Stimulated activated CD4-positive, alpha-beta T cell treated with anti-CD3 and anti-CD28 coated beads, Interleukin-15, amount 100 ng/mL, for 48 hours (primary cell): ENCODE measurements at regions not wholly inside any gene's neighbourhood (a gene's known extent, or its start where the extent isn't known, plus 50 kb on each side); places are given as distances from the start of the nearest gene placed in this dataset.

Experiments
- DNase-seq, 2 donors: peaks; one replicate each; pipeline ENCODE4 v3.0.0-alpha.2; 2020; ENCODE audit warnings: low read depth in 2 of 2

DNA sequence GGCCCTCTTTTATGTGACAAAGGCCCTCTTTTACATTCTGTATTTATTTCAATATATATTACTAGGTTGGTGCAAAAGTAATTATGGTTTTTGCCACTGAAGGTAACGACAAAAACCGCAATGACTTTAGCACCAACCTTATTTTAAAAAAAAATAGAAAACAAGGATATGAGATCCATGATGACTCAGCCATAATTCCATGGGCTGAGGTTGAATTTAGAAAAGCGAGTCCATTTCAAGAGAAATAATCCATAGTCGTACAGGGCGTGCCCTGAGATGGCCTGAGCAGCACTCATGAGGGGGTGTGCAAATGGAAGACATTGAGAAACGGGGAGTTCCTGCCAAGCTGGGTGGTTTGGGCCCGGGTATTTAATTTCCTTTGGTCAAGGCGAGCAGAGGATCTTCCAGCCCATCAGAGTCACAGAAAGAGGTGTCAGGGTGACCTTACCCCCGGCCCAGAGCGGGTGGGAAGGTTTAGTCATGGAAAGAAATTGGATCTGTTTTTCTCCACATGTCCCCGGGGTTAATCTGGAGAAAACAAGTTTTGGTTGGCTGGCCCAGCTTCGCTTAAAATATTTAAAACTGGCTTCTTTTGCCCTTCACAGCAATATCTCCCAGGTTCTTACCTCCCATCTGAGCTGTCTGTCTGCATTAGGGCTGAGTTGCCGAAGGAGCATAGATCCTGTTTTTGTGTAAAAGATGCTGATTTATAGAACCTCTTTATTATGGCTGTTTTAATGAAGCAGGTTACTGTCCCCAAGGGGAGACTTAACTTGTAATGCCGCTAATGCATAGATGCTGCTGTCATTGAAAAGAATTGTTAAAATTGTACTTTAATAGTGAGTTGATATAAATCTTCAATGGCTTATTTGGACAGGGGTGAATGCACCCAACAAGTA is 255.6 kb downstream of the PREX1 start:
- DNase-seq, result no peak

DNA sequence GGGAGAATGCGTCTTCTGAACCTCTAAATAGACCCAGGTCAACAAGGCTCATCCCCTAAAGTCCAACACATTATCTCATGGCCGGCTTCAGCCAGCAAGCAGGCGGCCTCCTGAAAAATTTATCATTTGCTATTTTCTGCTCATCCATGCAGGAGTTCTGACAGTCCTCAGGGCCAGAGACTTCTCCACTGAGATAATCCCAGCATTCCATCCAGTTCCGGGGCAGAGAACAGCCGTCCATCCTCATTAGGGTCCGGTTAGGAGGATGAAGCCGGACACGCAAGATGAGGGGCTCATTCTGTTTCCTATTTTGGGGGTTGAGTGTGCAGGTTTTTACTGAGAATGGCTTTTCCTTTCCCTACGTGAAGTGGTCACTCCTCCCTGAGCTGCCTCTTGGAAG is 258.1 kb downstream of the PREX1 start:
- DNase-seq, result no peak

DNA sequence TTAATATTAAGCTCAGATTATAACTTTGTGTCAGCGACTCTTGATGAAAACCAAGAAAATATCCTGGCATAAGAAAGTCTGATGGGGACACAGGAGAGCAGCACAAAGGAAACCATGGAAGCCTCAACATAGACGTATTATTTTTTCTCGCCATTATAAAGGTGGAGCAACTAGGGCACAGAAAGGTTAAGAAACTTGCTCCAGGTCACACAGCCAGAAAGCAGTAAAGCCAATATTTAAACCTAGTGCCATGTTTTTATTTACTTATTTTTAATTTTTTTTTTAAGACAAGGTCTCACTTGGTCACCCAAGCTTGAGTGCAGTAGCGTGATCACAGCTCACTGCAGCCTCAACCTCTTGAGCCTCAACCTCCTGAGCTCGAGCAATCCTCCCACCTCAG is 259.3 kb downstream of the PREX1 start:
- no peak for DNase-seq

DNA sequence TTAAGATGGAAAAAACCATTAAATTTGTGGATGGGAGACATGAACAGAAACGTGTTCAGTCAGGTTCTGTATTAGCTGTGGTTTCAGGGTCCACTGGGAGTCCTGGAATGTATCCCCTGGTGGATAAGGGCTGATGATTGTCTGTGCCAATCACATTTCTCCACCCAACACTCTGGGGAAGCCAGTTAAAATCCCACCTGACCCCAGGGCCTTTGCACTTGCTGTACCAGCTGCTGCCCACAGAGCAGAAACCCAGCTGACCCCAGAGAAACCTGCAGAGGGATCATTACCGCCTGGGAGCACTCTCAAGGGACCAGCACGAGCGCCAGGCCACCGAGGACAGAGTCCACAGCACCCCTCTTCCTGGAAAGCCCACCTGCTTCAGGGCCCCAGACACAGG is 260.7 kb downstream of the PREX1 start:
- no peak for DNase-seq

DNA sequence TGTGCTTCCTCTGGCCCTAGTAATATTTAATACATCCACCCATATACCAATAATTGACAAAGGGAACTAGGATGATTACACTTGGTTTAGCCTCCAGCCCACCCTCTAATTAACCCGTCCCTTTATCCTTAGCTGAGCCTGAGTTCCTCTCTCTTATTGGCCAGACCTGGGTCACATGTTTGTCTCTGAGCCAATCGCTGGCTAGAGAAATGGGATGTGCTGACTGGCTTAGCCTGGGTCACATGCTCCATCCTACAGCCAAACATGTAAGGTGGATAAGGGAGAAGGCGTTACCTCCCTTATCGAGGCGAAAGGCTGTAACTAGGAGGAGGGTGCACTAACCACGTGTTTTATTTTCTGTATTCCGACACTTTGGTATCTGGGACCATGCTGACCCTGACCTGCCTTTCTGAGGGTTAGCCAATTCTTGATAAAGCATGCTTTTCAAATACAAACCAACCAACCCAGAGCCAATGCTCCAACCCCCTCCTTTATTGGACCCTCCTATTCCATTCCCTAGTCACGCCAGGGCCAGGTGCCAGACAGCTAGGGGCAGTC is 262.7 kb downstream of the PREX1 start:
- no peak for DNase-seq

DNA sequence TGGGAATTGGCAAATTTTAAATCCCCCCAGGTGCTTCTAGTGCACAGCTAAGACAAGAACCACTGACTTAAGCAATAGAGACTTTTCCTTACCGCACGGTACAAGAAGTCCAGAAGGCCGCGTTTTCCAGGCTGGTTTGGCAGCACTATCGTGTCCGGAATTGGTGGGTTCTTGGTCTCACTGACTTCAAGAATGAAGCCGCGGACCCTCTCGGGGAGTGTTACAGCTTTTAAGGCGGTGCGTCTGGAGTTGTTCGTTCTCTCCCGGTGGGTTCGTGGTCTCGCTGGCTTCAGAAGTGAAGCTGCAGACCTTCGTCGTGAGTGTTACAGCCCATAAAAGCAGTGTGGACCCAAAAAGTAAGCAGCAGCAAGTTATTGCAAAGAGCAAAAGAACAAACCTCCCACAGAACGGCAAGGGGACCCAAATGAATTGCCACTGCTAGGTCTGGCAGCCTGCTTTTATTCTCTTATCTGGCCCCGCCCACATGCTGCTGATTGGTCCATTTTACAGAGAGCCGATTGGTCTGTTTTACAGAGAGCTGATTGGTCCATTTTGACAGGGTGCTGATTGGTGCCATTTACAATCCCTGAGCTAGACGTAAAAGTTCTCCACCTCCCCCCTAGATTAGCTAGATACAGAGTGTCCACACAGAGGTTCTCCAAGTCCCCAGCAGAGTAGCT is 264.5 kb downstream of the PREX1 start:
- DNase-seq, result no peak

DNA sequence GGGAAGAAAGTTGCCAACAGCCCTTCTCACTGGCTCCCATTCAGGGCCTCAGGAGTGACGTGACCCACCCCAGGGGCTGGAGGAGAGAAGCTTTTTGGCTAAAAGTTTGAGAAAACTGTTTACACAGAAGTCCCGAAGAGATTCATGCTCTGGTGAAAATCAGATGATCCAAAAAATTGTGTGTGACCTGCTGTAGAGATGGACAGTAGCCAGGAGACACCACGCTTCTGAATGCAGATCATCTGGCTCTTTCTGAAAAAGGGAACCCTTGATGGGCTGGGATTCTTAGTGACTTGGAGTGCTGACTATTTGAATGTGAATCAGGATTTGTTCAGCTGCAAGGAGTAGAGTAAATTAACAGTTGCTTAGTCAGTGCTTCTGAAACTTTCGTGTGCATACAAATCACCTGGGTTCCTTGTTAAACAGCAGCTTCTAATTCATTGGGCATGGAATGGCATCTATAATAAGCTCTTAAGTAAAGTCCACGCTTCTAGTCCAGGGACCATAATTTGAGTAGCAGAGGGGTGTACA is 265.1 kb downstream of the PREX1 start:
- DNase-seq, result no peak

DNA sequence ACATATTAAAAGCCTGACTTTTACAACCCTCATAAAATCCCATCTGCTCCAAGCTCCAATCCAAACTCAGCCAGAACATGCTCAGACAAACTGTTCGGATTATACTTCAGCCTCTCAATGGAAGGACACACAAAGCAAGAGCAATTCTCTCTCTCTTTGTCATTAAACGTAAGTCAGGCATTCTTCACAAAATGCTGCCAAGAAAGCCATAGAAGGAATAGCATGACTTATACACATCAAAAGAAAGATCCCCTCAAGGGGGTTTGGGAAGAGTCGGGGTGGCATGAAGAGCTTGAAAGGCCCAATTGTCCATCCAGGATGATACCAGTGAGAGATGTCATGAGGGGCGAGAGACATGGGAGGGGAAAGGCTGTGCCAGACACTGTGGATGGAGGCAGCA is 268.9 kb downstream of the PREX1 start:
- DNase-seq, result no peak

DNA sequence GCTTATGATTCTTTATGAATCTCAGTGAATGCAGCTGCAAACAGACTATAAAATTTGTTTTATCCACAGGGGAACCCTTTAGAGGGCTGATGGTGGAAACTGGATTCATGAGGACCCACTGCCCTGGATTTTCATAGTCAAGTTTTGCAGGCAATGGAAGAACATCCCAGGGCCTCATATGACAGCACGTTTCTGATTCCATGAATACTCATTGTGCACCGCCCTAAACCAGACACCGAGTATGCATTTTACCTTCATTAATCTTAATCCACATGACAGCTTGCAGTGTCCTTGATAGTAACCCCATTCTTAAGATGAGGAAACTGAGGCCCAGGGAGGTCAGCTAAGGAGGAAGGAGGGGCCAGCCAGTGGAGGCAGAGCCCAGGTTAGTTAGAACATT is 270.4 kb downstream of the PREX1 start:
- DNase-seq, result no peak

DNA sequence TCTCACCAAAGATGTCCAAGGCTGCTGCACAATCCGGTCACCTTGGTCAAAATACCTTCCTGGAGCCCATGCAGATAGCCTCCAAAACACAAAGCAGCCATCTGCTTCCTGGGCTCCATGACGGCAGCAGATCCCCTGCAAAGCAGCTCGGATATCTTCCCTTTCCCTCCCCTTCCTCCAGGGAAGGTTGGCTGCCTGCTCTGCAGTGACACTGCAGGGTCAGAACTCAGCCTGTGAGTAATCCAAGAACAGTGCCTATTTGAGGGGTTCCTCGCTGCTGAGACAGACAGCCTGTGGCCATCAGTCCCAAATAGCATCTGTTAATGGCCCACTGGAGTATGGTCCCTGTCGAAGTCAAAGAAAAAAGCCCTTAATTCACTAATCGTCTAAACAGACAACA is 270.8 kb downstream of the PREX1 start:
- no peak for DNase-seq

DNA sequence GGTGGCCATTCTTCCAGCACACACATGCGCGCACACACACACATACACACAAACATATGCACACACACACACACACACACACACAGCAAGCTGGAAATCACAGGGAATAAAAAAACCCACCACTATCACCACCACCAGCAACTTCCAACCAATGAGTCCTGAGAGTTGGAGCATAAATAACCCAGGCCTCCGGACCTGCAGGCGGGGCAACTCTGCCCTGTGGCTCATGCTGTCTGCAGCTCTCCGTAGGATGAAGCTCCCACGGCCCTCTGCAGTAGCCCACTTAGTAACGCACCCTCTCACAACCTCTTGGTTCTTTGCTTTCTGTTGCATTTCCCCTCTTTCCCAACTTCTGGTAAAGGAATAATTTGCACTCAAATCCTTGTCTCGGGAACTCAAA is 275.2 kb downstream of the PREX1 start:
- DNase-seq, result no peak

DNA sequence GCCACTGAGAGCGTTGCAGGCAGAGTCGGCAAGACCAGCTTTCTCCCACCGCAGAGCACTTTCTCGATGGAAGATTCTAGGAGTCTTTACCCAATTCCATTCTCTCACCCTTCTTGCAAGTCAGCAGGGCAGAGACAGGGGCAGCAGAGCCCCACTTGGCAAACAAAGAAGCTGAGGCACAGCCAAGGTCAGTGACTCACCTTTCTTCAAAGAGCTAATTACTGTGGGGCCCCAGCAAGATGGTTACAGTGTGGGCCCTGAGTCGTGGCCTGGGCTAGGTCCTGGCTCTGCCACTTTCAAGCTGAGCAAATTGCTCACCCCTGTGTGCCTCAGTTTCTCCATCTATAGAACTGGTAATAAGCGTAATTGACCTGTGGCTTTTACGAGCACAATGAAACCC is 277.0 kb downstream of the PREX1 start:
- DNase-seq, result no peak

DNA sequence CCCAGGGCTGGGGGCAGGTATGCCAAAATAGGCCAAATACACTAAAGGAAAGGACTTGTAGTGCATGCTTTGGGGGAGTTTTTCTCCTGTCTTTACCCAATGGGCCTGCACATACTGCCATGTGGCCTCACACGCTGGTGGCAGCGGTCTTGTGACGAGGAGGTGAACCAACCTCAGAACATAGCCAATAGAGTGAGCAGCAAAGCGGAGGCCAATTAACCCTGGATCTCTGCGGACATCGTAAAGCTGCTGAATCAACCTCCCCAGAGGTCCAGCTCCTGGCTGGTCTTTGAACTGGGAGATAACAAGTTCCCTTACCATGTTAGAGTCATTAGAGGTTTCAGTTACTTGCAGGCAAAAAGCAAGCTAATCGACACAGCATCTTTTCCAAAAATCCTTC is 280.1 kb downstream of the PREX1 start:
- DNase-seq, result no peak

DNA sequence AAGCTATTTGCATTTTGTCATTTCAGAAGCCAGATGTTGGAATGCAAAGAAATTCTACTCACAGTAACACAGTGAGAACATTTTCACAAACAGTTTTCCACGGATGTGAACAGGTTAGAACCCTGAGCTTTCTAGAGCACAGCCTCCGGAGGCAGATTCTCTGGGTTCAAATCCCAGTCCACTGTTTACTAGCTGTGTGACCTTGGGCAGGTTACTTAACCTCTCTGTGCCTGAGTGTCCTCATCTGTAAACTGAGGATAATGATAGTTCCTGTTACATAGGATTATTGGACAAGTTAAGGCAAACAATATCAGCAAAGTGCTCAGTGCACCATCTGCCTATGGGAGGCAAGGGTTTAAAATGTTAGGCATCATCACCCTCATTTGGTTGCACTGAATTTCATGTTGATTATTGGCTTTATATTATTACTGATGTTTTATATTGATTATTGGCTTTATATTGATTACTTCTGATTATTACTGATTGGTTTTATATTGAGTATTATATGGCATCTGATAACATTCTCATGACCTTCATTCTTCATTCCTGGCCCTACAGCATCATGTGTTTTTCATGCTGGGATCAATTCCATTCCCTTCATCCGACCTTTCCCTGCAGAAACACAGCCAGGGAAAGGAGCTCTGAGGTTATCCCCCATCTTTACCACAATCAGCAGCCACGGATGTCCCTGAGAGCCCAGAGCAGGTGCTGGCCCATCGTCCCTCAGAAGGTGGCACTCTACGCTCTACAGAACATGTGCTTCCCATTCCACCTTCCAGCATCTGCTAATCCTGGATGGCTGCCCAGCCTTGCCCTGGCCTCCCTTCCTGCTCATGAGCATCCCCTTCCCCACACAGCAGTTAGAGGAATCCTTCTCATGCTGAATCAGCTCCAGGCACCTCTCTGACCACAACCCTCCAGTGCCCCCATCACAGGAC is 283.1 kb downstream of the PREX1 start:
- no peak for DNase-seq

DNA sequence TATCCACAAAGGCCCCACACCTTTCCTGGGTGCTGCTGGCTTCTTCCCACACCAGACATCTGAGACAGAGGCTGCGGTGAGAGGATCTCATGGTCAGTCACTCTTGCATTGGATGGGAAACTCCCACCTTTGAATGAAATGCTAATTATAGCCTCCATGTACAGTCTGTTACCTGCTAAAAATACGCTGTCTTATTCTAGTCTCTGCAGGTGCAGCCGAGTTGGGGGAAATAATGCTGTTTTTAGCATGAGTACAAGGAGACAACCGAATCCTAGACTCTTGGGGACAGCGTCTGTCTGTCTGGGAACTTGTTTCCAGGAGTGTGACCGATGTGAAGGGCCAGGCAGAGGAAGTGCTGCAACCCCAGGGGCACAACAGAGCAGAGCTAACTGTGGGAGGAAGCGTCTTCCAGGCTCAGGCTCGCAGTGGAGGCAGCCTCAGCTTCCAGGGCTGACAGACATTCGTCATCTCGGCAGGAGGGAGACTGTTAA is 286.2 kb downstream of the PREX1 start:
- DNase-seq, result no peak

DNA sequence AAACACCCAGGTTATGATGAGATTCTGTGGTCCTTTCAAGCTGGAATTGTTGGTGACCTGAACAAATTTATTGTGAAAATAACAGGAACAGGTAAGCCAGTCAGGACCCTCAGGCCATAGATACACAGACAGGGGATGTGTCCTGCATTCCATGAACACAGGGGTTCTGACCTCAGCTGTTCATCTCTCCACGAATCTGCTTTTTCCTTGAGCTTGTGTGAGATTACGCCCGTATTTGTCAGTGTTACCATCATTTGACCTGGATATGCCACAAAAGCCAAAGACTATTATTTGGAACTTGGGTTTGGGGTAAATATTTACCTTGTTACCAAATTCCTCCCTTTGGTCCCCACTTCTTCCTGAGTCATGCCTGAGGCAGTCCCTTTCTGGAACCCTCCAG is 288.9 kb downstream of the PREX1 start:
- no peak for DNase-seq

DNA sequence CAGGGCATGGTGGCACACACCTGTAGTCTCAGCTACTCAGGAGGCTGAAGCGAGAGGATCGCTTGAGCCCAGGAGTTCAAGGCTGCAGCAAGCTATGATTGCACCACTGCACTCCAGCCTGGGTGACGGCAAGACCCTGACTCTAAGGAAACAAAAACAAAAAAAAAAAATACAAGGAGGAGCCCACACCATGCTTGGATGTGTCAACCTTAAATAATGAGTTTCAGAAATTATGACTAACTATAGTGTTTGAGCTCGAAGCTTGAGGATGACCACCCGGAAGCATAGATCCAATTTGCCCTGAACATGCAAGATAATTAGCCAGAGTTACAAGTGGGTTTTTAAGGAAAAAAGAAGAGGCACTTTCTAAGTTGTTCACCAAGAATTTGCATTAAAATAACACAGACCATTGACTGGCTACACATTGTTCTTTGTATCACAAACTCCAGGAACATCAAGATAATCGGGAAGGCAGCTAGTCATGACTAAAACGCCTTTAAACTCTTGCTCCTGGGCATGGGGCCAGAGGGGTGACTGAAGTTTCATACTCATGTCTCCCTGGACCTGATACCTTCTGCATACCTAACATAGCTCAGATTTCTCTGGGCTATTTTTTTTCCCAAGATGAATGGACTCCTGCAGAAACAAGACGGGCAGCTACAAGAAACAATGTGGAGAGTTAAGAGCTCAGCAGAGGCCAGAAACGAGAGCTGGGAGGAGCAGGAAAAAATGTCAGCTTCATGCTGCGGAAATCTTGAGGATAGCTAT is 289.6 kb downstream of the PREX1 start:
- no peak for DNase-seq

DNA sequence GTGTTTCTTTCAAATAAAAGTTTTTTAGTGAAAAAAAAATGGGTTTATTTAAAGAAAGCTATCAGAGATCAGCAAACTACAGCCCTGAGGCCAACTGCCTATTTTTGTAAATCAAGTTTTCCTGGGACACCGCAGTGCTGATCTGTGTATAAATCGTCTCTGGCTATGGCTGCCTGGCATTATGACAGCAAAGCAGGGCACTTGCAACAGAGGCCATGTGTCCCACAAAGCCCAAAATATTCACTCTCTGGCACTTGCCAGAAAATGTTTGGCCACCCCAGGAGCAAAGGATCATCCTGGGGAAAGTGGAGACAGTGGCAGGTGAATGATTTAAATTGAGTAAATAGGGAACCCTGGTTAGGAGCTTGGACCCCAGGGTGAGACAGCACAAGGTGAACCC is 291.6 kb downstream of the PREX1 start:
- no peak for DNase-seq

DNA sequence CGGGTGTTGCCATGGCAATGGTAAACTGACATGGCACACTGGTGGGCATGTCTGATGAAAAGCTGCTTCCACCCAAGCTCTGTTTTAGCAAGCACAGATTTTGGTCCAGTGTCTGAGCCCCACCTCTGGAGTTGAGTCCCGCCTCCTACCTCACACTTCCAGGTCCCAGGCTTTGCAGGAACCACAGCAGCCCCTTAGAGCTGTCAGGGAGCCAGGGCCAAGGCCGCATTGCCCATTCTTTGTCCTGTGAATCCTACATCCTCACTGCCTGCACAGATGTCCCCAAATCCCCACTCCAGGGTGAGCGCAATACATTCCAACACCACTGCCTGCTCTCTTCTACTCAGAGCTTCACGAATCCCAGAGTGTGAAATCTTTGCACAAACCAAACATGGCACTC is 292.2 kb downstream of the PREX1 start:
- DNase-seq, result no peak

DNA sequence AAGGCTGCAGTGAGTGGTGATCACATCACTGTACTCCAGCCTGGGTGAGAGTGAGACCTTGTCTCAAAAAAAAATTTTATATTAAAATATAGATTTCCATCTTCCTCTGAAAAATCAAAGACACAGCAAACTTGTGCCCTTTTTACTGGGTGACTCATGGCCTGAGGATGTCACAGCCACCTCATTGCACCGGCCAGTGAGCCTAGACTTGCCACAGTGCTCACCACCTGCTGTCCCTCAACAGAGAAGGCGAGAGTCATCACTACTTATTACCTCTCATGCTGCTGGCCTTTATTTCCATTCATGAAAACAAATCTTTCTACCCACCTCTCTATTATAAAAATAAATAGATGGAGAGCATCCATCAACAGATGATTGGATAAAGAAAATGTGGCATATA is 295.8 kb downstream of the PREX1 start:
- DNase-seq, result no peak

DNA sequence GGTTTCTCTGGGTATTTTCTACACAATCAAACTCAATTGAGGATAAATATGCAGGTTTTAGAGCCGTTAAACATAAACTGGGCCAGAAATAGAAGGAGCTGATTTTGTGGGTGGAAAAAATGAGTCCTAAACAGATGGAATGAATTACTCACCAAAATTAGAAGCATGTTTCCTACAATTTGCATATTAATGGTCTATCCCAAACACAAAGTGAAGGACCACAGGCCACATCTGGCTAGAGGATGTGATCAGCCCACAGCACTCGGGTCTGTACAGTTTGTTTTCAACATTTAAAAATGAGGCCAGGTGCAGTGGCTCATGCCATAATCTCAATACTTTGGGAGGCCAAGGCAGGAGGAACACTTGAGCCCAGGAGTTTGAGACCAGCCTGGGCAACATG is 296.3 kb downstream of the PREX1 start:
- no peak for DNase-seq
